ENCODE measurements at regions not wholly inside any gene's neighbourhood (a gene's known extent, or its start where the extent isn't known, plus 50 kb on each side); places are given as distances from the start of the nearest gene placed in this dataset.
"Not testable (repeated sequence)": the region's sequence is repeated elsewhere in the genome, so short reads cannot be mapped to it uniquely, and the experiment has no call there.

GRCh38 chr15:62420371-62420770 lies 255.3 kb upstream of the C2CD4B start:
- not testable (repeated sequence) for TF ChIP-seq CTCF (IDR thresholded peaks at IDR 0.05); EZH2 (IDR thresholded peaks at IDR 0.05; ENCODE audit: borderline replicate concordance, insufficient read depth, low read depth, low read length, poor library complexity, severe bottlenecking)

Data from B cell (primary cell).